ENCODE measurements at regions not wholly inside any gene's neighbourhood (a gene's known extent, or its start where the extent isn't known, plus 50 kb on each side); places are given as distances from the start of the nearest gene placed in this dataset.
"Not testable (repeated sequence)": the region's sequence is repeated elsewhere in the genome, so short reads cannot be mapped to it uniquely, and the experiment has no call there.

GRCh38 chr5:82971034-82971806, 106.0 kb downstream of the TMEM167A start:
- TF ChIP-seq, protein P1, sequence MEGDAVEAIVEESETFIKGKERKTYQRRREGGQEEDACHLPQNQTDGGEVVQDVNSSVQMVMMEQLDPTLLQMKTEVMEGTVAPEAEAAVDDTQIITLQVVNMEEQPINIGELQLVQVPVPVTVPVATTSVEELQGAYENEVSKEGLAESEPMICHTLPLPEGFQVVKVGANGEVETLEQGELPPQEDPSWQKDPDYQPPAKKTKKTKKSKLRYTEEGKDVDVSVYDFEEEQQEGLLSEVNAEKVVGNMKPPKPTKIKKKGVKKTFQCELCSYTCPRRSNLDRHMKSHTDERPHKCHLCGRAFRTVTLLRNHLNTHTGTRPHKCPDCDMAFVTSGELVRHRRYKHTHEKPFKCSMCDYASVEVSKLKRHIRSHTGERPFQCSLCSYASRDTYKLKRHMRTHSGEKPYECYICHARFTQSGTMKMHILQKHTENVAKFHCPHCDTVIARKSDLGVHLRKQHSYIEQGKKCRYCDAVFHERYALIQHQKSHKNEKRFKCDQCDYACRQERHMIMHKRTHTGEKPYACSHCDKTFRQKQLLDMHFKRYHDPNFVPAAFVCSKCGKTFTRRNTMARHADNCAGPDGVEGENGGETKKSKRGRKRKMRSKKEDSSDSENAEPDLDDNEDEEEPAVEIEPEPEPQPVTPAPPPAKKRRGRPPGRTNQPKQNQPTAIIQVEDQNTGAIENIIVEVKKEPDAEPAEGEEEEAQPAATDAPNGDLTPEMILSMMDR (IDR thresholded peaks at IDR 0.05), result not testable (repeated sequence)
- not testable (repeated sequence) for TF ChIP-seq EZH2, EZH2phosphoT487 (IDR thresholded peaks at IDR 0.05)
